Breast epithelium (tissue), 4 donors: ENCODE measurements at regions not wholly inside any gene's neighbourhood (a gene's known extent, or its start where the extent isn't known, plus 50 kb on each side); places are given as distances from the start of the nearest gene placed in this dataset.

Source experiments
- DNase-seq, 2 donors: peaks; one replicate each; pipeline ENCODE4 v3.0.0-alpha.2; 2019; ENCODE audit warnings: low spot score in 2 of 2
- H3K27ac ChIP-seq, 2 donors: fragments of 200-600 bp; sonication (generic) in 1 of 2; one replicate each; pipeline ENCODE4 v1.5.1; 2016 to 2019; ENCODE audit warnings: mild to moderate bottlenecking in 1 of 2
- H3K27me3 ChIP-seq, 2 donors: fragments of 200-600 bp; sonication (generic) in 1 of 2; one replicate each; pipeline versions ENCODE4 v1.5.1 to v1.6.0; 2017 to 2019; ENCODE audit warnings: control low read depth in 1 of 2, mild to moderate bottlenecking in 1 of 2
- H3K36me3 ChIP-seq: fragments of 200-600 bp; one replicate; pipeline ENCODE4 v1.5.1; 2019
- H3K4me1 ChIP-seq, 2 donors: fragments of 200-600 bp; sonication (generic); one replicate each; pipeline ENCODE4 v1.5.1; 2016 to 2019; ENCODE audit warnings: control low read depth in 1 of 2
- H3K4me3 ChIP-seq, 3 donors: fragments of 200-600 bp; sonication (generic); 1 replicate in 2 of 3; 2 replicates in 1 of 3; pipeline ENCODE4 v1.5.1; 2016 to 2019; ENCODE audit warnings: mild to moderate bottlenecking in 3 of 3, moderate library complexity in 2 of 3
- H3K9me3 ChIP-seq, 2 donors: fragments of 200-600 bp; sonication (generic) in 1 of 2; one replicate each; pipeline ENCODE4 v1.5.1; 2016 to 2019; ENCODE audit warnings: control low read depth in 1 of 2
- POLR2A ChIP-seq: fragments of 450-650 bp; IDR thresholded peaks from one replicate; pipeline ENCODE4 v1.6.1; 2016; ENCODE audit warnings: antibody characterized with exemption, mild to moderate bottlenecking, moderate library complexity
- POLR2AphosphoS5 ChIP-seq, 3 donors: sonication (generic); formaldehyde crosslinking; IDR thresholded peaks; one replicate each; pipeline ENCODE4 v1.6.1; 2017; ENCODE audit warnings: antibody characterized with exemption in 3 of 3
- intact Hi-C: fragments of 100-400 bp; cut with DNase I; formaldehyde crosslinking; loops from one replicate; pipeline ENCODE4 v1.15.1; 2023; ENCODE audit warnings: low total_unique reads
- TF ChIP-seq, protein P1 (sequence below), 3 donors: fragments of 450-650 bp; IDR thresholded peaks; one replicate each; pipeline ENCODE4 v1.5.1; 2016 to 2017; ENCODE audit warnings: antibody characterized with exemption in 3 of 3, mild to moderate bottlenecking in 3 of 3, moderate library complexity in 3 of 3

- Histone ChIP-seq H3K9me3 (no peaks in the 10 kb centered on the region), H3K4me3 (no peak overlapping the region), H3K4me1 (no peaks in the 10 kb centered on the region), H3K27me3 (no peaks in the 10 kb centered on the region), H3K36me3 (no peaks in the 10 kb centered on the region), H3K27ac (no peak overlapping the region)
- TF ChIP-seq, protein P1, sequence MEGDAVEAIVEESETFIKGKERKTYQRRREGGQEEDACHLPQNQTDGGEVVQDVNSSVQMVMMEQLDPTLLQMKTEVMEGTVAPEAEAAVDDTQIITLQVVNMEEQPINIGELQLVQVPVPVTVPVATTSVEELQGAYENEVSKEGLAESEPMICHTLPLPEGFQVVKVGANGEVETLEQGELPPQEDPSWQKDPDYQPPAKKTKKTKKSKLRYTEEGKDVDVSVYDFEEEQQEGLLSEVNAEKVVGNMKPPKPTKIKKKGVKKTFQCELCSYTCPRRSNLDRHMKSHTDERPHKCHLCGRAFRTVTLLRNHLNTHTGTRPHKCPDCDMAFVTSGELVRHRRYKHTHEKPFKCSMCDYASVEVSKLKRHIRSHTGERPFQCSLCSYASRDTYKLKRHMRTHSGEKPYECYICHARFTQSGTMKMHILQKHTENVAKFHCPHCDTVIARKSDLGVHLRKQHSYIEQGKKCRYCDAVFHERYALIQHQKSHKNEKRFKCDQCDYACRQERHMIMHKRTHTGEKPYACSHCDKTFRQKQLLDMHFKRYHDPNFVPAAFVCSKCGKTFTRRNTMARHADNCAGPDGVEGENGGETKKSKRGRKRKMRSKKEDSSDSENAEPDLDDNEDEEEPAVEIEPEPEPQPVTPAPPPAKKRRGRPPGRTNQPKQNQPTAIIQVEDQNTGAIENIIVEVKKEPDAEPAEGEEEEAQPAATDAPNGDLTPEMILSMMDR (IDR thresholded peaks at IDR 0.05) = no peak
- TF ChIP-seq POLR2AphosphoS5 (IDR thresholded peaks at IDR 0.05) (no peak), POLR2A (no peak)
- DNase-seq = no peak
- intact Hi-C loops = no loop called here
These were observed 368.4 kb upstream of the MKI67 start for GRCh38 chr10:128494665-128495064.

DNA sequence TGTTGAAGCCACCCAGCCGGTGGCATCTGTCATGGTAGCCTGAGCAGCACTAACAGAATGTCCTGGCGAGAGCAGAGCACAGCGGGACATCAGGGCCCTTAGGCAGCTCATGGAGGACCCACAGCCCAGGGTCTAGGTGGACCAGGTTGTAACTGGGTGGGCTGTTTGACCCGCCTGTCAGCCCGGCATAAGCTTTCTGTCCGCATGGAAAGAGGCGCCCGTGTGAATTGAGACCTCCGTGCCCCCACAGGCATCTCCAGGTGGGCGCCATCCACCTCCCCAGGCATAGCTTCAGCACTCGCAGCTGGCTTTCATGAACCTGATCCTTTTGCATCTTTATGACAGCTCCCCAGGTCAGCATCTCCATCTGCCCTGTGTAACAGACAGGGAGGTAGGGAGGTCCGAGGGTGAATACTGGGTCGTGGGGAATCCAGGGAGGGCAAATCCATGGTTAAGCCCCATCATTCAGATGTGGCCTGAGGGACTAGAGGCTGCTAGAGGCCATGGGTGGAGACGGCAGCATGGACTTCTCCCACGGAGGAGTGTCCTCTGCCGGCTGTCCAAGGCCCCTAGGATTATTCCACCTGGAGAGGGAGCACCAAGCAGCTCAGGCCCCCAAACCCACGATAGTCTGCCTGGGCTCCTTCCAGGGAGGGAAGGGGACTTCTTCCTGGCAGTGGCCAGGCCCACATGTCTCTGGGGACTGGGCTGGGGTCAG is 371.6 kb upstream of the MKI67 start:
- H3K4me3 ChIP-seq = no peak overlapping the region
- no peaks in the 10 kb centered on the region for H3K4me1 ChIP-seq
- intact Hi-C loops = no loop called here
- DNase-seq = no peak
- no peaks in the 10 kb centered on the region for H3K9me3 ChIP-seq
- TF ChIP-seq POLR2A (no peak), POLR2AphosphoS5 (IDR thresholded peaks at IDR 0.05) (no peak)
- no peaks in the 10 kb centered on the region for H3K36me3 ChIP-seq
- H3K27me3 ChIP-seq = no peaks in the 10 kb centered on the region
- H3K27ac ChIP-seq = no peak overlapping the region

GRCh38 chr10:128498378-128498730 is 372.1 kb upstream of the MKI67 start:
- DNase-seq = no peak
- Histone ChIP-seq H3K27ac (no peak overlapping the region), H3K4me1 (no peaks in the 10 kb centered on the region), H3K9me3 (no peaks in the 10 kb centered on the region), H3K4me3 (no peak overlapping the region), H3K36me3 (no peaks in the 10 kb centered on the region), H3K27me3 (no peaks in the 10 kb centered on the region)
- TF ChIP-seq, protein P1 (IDR thresholded peaks at IDR 0.05) = no peak
- TF ChIP-seq POLR2AphosphoS5 (IDR thresholded peaks at IDR 0.05) = no peak
- TF ChIP-seq POLR2A = no peak
- intact Hi-C loops = no loop called here

DNA sequence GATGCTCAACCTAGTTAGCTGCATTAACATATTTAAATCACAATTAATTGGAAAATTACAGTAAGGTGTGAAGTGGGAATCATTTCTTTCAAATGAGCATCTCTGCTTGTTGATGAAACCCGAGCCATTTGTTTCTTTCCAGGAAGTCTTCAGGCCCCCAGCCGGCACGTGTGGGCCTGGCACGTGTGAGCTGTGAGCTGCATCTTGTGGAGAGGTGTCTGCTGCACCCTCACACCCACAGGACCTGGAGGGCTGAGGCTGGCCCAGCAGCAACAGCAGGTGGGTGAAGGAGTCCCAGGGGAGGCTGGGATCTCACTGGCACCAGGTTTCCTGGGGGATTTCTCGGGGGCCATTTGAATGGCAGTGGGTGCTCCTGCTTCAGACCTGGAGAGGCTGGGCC is 372.5 kb upstream of the MKI67 start:
- intact Hi-C loops = no loop called here
- TF ChIP-seq POLR2AphosphoS5 (IDR thresholded peaks at IDR 0.05) (no peak), POLR2A (no peak)

DNA sequence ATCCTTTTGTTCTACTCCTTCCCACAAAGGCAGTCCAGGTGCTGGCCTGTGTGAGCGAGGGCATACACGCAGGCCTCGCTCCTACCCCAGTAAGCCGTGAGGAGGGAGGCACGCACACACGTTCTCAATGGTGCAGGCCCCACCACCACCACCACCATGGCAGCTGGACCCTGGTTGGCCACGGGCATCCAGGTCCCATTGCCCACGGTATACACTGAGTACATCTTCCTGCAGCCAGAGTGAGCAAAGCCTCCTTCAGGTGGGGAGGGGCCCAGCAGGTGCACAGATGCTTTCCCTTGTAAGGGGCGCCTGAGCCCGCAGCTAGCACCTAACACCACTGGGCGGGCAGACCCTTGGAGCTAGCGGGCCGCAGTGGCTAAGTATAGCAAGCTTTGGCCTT is 373.3 kb upstream of the MKI67 start:
- Histone ChIP-seq H3K27me3 (no peaks in the 10 kb centered on the region), H3K4me3 (no peak overlapping the region), H3K4me1 (no peaks in the 10 kb centered on the region), H3K9me3 (no peaks in the 10 kb centered on the region), H3K36me3 (no peaks in the 10 kb centered on the region), H3K27ac (no peak overlapping the region)
- no peak for DNase-seq
- intact Hi-C loops = no loop called here
- TF ChIP-seq, protein P1 (IDR thresholded peaks at IDR 0.05) = no peak
- TF ChIP-seq POLR2AphosphoS5 (IDR thresholded peaks at IDR 0.05) = no peak
- TF ChIP-seq POLR2A = no peak

More for the DNA sequence above, 372.5 kb upstream of the MKI67 start:
- H3K9me3 ChIP-seq = no peaks in the 10 kb centered on the region
- H3K36me3 ChIP-seq = no peaks in the 10 kb centered on the region
- DNase-seq = no peak
- no peaks in the 10 kb centered on the region for H3K4me1 ChIP-seq
- no peaks in the 10 kb centered on the region for H3K27me3 ChIP-seq
- no peak overlapping the region for H3K4me3 ChIP-seq
- no peak overlapping the region for H3K27ac ChIP-seq

DNA sequence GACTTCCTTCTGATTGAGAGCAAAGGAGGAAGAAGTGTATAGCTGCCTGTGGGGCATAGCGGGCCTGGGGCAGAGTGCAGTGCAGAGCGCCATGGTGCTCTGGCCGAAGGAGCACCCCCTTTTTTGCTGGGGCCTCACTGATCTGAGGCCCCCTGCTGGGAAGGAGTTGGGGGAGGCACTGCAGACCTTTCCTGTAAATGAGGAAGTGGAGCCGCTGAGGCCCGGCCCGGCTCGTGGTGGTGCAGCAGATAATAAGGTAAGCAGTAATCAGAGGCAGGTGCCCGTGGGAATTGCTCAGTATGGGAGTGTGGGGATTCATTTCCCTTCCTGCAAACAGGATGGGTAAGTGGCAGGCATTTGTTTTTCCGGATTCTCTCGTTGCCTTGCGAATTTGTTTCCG is 373.7 kb upstream of the MKI67 start:
- H3K4me3 ChIP-seq = no peak overlapping the region
- intact Hi-C loops = no loop called here
- TF ChIP-seq POLR2A = no peak
- no peak for TF ChIP-seq POLR2AphosphoS5 (IDR thresholded peaks at IDR 0.05)
- DNase-seq = no peak
- no peaks in the 10 kb centered on the region for H3K9me3 ChIP-seq
- no peak overlapping the region for H3K27ac ChIP-seq
- H3K27me3 ChIP-seq = no peaks in the 10 kb centered on the region
- H3K36me3 ChIP-seq = no peaks in the 10 kb centered on the region
- no peaks in the 10 kb centered on the region for H3K4me1 ChIP-seq

DNA sequence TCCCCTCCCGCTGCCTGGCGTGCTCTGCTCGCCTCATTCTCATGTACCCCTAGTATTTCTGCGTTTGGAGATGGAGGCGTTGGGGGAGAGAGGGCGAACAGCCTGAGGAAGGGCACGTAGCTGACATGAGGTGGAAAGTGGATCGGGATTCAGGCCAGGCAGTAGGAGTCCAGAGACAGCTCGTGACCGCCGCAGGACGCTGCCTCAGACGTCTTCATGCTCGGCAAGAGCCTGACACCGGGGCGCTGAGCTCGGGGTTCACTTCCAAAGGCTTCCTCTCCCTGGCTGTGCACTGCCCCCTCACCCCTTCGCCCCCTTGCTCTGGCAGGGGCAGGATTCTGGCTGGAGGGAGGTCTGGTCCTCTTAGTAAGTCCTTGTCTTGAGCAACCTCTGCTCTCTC is 374.4 kb upstream of the MKI67 start:
- intact Hi-C loops = no loop called here
- TF ChIP-seq POLR2A = no peak
- TF ChIP-seq, protein P1 (IDR thresholded peaks at IDR 0.05) = no peak
- TF ChIP-seq POLR2AphosphoS5 (IDR thresholded peaks at IDR 0.05) = no peak
- H3K4me3 ChIP-seq = no peak overlapping the region
- H3K27me3 ChIP-seq = no peaks in the 10 kb centered on the region
- no peaks in the 10 kb centered on the region for H3K4me1 ChIP-seq
- H3K36me3 ChIP-seq = no peaks in the 10 kb centered on the region
- DNase-seq = no peak
- no peaks in the 10 kb centered on the region for H3K9me3 ChIP-seq
- H3K27ac ChIP-seq = no peak overlapping the region
